Astrocyte (in vitro differentiated cells and primary cell): ENCODE measurements at regions not wholly inside any gene's neighbourhood (a gene's known extent, or its start where the extent isn't known, plus 50 kb on each side); places are given as distances from the start of the nearest gene placed in this dataset.

Experiments used
- DNase-seq: peaks from one replicate; pipeline ENCODE4 v3.0.0-alpha.2; 2010; ENCODE audit warnings: low read depth
- FAIRE-seq: peaks from 2 replicates; lab custom pipeline; 2011; peaks lifted over from hg19 to GRCh38; lab: Jason Lieb, UNC
- H2AFZ ChIP-seq: 2 replicates; pipeline ENCODE4 v1.6.0; 2012; ENCODE audit warnings: low read depth, low read length, inconsistent platforms
- H3K27ac ChIP-seq: 2 replicates; pipeline ENCODE4 v1.5.1; 2011; ENCODE audit warnings: low read depth, low read length, inconsistent platforms
- H3K27me3 ChIP-seq: 2 replicates; pipeline ENCODE4 v1.6.0; 2011; ENCODE audit warnings: low read length, inconsistent platforms; ENCODE audit not compliant: insufficient read depth
- H3K36me3 ChIP-seq: 2 replicates; pipeline ENCODE4 v1.5.1; 2011; ENCODE audit warnings: low read length, inconsistent platforms; ENCODE audit not compliant: insufficient read depth
- H3K4me1 ChIP-seq: 2 replicates; pipeline ENCODE4 v1.5.1; 2011; ENCODE audit warnings: low read length, inconsistent platforms; ENCODE audit not compliant: insufficient read depth
- H3K4me2 ChIP-seq: 2 replicates; pipeline ENCODE4 v1.6.0; 2012; ENCODE audit warnings: low read length, inconsistent platforms
- H3K4me3 ChIP-seq: 2 replicates; pipeline ENCODE4 v1.5.1; 2011; ENCODE audit warnings: low read depth, mild to moderate bottlenecking, low read length, inconsistent platforms; ENCODE audit not compliant: insufficient read depth
- H3K79me2 ChIP-seq: 2 replicates; pipeline ENCODE4 v1.6.0; 2012; ENCODE audit warnings: mild to moderate bottlenecking, low read length, inconsistent platforms; ENCODE audit not compliant: insufficient read depth
- H3K9ac ChIP-seq: 2 replicates; pipeline ENCODE4 v1.6.0; 2012; ENCODE audit warnings: mild to moderate bottlenecking, low read length, inconsistent platforms
- H3K9me3 ChIP-seq: 2 replicates; pipeline ENCODE4 v1.5.1; 2012; ENCODE audit warnings: low read depth, mild to moderate bottlenecking, low read length, inconsistent platforms; ENCODE audit not compliant: insufficient read depth
- H4K20me1 ChIP-seq: 2 replicates; pipeline ENCODE4 v1.6.0; 2012; ENCODE audit warnings: low read length, inconsistent platforms; ENCODE audit not compliant: insufficient read depth
- H3K27ac Mint-ChIP-seq: one replicate; pipeline ENCODE4 v1.8.0; 2021; ENCODE audit warnings: mild to moderate bottlenecking, mixed read lengths; ENCODE audit not compliant: unreplicated experiment
- H3K27me3 Mint-ChIP-seq: one replicate; pipeline ENCODE4 v1.8.0; 2021; ENCODE audit warnings: low read depth, mixed read lengths; ENCODE audit not compliant: unreplicated experiment
- H3K36me3 Mint-ChIP-seq: one replicate; pipeline ENCODE4 v1.8.0; 2021; ENCODE audit warnings: low read depth, mixed read lengths; ENCODE audit not compliant: unreplicated experiment
- H3K4me1 Mint-ChIP-seq: one replicate; pipeline ENCODE4 v1.8.0; 2021; ENCODE audit warnings: low read depth, mixed read lengths; ENCODE audit not compliant: unreplicated experiment
- H3K4me3 Mint-ChIP-seq: one replicate; pipeline ENCODE4 v1.8.0; 2021; ENCODE audit warnings: mild to moderate bottlenecking, moderate library complexity, mixed read lengths; ENCODE audit not compliant: unreplicated experiment
- H3K9me3 Mint-ChIP-seq: one replicate; pipeline ENCODE4 v1.8.0; 2021; ENCODE audit warnings: mild to moderate bottlenecking, mixed read lengths; ENCODE audit not compliant: unreplicated experiment
- EZH2 ChIP-seq: IDR thresholded peaks from 2 replicates; pipeline ENCODE4 v1.6.1; 2012; ENCODE audit warnings: mild to moderate bottlenecking, low read length, inconsistent platforms; ENCODE audit not compliant: insufficient read depth
- TF ChIP-seq, protein P1 (sequence below): IDR thresholded peaks from 2 replicates; pipeline ENCODE4 v1.5.1; 2011; ENCODE audit warnings: low read depth, mild to moderate bottlenecking, inconsistent platforms, low read length, moderate library complexity; ENCODE audit not compliant: insufficient read depth

DNA sequence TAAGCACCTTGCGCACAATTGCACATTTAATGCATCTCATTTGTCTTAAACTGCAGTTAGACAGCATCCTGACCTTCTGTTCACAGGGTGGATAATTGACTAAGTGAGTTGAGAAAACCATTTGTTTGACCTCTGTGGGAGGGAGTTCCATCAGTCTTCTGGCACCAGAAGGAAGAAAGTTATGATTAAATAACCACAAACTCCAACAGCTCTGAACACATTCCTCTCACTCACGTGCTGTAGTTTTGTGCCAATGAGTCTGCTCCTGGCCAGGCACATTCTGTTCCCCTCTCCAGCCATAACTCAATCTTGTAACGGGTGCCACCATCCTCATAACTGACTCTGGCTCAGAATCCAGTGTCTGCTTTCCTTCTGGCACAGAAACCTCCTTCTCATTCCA, 817.2 kb downstream of the SLITRK1 start:
- H3K36me3 Mint-ChIP-seq: no peaks in the 10 kb centered on the region
- peak overlapping the region; percentile 20 for H2AFZ ChIP-seq
- DNase-seq (peak; percentile 86), FAIRE-seq (no peak)
- no peaks in the 10 kb centered on the region for H3K27me3 ChIP-seq
- H3K4me1 ChIP-seq: no peaks in the 10 kb centered on the region
- H3K4me1 Mint-ChIP-seq: peaks cover 2% of the 10 kb centered on the region
- H3K36me3 ChIP-seq: no peaks in the 10 kb centered on the region
- peak overlapping the region; percentile 2 for H3K27ac Mint-ChIP-seq
- no peaks in the 10 kb centered on the region for H3K79me2 ChIP-seq
- no peak overlapping the region for H3K4me3 Mint-ChIP-seq
- H3K27ac ChIP-seq: no peak overlapping the region
- H4K20me1 ChIP-seq: no peaks in the 10 kb centered on the region
- no peak for TF ChIP-seq EZH2
- TF ChIP-seq, protein P1, sequence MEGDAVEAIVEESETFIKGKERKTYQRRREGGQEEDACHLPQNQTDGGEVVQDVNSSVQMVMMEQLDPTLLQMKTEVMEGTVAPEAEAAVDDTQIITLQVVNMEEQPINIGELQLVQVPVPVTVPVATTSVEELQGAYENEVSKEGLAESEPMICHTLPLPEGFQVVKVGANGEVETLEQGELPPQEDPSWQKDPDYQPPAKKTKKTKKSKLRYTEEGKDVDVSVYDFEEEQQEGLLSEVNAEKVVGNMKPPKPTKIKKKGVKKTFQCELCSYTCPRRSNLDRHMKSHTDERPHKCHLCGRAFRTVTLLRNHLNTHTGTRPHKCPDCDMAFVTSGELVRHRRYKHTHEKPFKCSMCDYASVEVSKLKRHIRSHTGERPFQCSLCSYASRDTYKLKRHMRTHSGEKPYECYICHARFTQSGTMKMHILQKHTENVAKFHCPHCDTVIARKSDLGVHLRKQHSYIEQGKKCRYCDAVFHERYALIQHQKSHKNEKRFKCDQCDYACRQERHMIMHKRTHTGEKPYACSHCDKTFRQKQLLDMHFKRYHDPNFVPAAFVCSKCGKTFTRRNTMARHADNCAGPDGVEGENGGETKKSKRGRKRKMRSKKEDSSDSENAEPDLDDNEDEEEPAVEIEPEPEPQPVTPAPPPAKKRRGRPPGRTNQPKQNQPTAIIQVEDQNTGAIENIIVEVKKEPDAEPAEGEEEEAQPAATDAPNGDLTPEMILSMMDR: no peak
- H3K27me3 Mint-ChIP-seq: no peaks in the 10 kb centered on the region
- H3K4me3 ChIP-seq: no peak overlapping the region
- H3K9me3 Mint-ChIP-seq: no peaks in the 10 kb centered on the region
- H3K9ac ChIP-seq: no peak overlapping the region
- H3K4me2 ChIP-seq: no peak overlapping the region
- no peaks in the 10 kb centered on the region for H3K9me3 ChIP-seq

DNA sequence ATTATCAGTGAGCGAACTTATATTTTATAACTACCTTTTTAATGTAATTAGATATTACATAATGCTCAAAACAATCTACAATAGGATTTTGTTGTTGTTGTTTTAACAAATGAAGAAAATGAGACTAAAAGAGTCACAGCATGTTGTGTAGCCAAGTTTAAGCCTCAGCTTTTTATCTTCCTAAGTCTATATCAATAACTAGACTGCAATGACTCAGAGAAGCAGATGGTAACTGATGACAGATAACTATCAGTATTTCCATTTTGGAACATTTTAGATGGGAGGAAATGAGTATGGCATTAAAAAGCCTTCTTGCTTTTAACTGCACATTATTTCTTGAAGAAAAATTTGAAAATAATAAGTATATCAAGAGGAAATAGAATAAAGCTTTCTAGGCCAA, 825.2 kb downstream of the SLITRK1 start:
- Histone ChIP-seq H3K4me2 (no peak overlapping the region), H3K9ac (no peak overlapping the region), H2AFZ (no peak overlapping the region), H3K4me3 (no peak overlapping the region), H3K4me1 (no peaks in the 10 kb centered on the region), H3K27ac (no peak overlapping the region), H3K79me2 (no peaks in the 10 kb centered on the region), H3K36me3 (no peaks in the 10 kb centered on the region), H3K27me3 (no peaks in the 10 kb centered on the region), H3K9me3 (no peaks in the 10 kb centered on the region), H4K20me1 (no peaks in the 10 kb centered on the region)
- no peak for TF ChIP-seq EZH2
- TF ChIP-seq, protein P1: no peak
- H3K36me3 Mint-ChIP-seq: no peaks in the 10 kb centered on the region
- H3K27me3 Mint-ChIP-seq: no peaks in the 10 kb centered on the region
- FAIRE-seq (peak; percentile 23), DNase-seq (peak; percentile 23)
- H3K9me3 Mint-ChIP-seq: no peaks in the 10 kb centered on the region
- H3K27ac Mint-ChIP-seq: no peak overlapping the region
- peaks cover 4% of the 10 kb centered on the region for H3K4me1 Mint-ChIP-seq
- H3K4me3 Mint-ChIP-seq: no peak overlapping the region

DNA sequence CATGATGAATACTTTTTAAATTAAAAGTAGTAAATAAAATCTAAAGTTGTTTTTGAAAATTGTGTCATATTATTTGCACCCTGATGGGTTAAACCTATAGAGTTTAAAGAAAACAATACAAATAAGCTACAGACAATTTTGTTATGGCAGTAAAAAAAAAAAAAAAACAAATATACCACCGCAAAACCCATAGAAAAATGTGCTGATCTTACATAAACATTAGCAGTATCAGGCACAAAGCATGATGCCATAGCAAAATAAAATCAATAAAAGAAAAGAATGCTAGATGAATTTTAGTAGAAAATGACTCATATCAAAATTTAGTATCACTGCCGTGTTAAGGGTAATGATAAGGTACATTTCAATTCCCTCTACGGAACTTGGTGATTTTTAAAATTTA, 826.0 kb downstream of the SLITRK1 start:
- H3K4me1 Mint-ChIP-seq: peaks cover 4% of the 10 kb centered on the region
- Histone ChIP-seq H2AFZ (no peak overlapping the region), H3K4me2 (no peak overlapping the region), H3K9ac (no peak overlapping the region), H3K27ac (no peak overlapping the region), H3K27me3 (no peaks in the 10 kb centered on the region), H3K79me2 (no peaks in the 10 kb centered on the region), H4K20me1 (no peaks in the 10 kb centered on the region), H3K9me3 (no peaks in the 10 kb centered on the region), H3K4me1 (no peaks in the 10 kb centered on the region), H3K36me3 (no peaks in the 10 kb centered on the region), H3K4me3 (no peak overlapping the region)
- FAIRE-seq (no peak), DNase-seq (no peak)
- H3K4me3 Mint-ChIP-seq: no peak overlapping the region
- no peaks in the 10 kb centered on the region for H3K27me3 Mint-ChIP-seq
- no peak for TF ChIP-seq EZH2
- TF ChIP-seq, protein P1: no peak
- no peaks in the 10 kb centered on the region for H3K9me3 Mint-ChIP-seq
- no peak overlapping the region for H3K27ac Mint-ChIP-seq
- no peaks in the 10 kb centered on the region for H3K36me3 Mint-ChIP-seq
